ENCODE measurements at regions not wholly inside any gene's neighbourhood (a gene's known extent, or its start where the extent isn't known, plus 50 kb on each side); places are given as distances from the start of the nearest gene placed in this dataset.

GRCh38 chr5:98573834-98574320, 199.6 kb upstream of the RGMB start:
- TF ChIP-seq CTCF (conservative IDR thresholded peaks at IDR 0.05) (no peak), ZFX (IDR thresholded peaks at IDR 0.05) (no peak)

GRCh38 chr5:98576275-98576674, 197.2 kb upstream of the RGMB start:
- TF ChIP-seq CTCF (conservative IDR thresholded peaks at IDR 0.05) (no peak), ZFX (IDR thresholded peaks at IDR 0.05) (no peak)
- no peak overlapping the region for H3K27ac ChIP-seq

More at GRCh38 chr5:98573834-98574320, 199.6 kb upstream of the RGMB start:
- no peak overlapping the region for H3K27ac ChIP-seq

GRCh38 chr5:98578438-98578837, 195.0 kb upstream of the RGMB start:
- no peak for TF ChIP-seq CTCF (conservative IDR thresholded peaks at IDR 0.05)
- TF ChIP-seq ZFX (IDR thresholded peaks at IDR 0.05): no peak

GRCh38 chr5:98581112-98581997, 192.1 kb upstream of the RGMB start:
- TF ChIP-seq CTCF (conservative IDR thresholded peaks at IDR 0.05): no peak
- TF ChIP-seq ZFX (IDR thresholded peaks at IDR 0.05): no peak
- no peak overlapping the region for H3K27ac ChIP-seq

More at GRCh38 chr5:98578438-98578837, 195.0 kb upstream of the RGMB start:
- H3K27ac ChIP-seq: no peak overlapping the region

GRCh38 chr5:98583586-98583985, 189.9 kb upstream of the RGMB start:
- no peak overlapping the region for H3K27ac ChIP-seq
- TF ChIP-seq CTCF (conservative IDR thresholded peaks at IDR 0.05) (no peak), ZFX (IDR thresholded peaks at IDR 0.05) (no peak)

GRCh38 chr5:98585661-98586310, 187.7 kb upstream of the RGMB start:
- no peak overlapping the region for H3K27ac ChIP-seq
- TF ChIP-seq CTCF (conservative IDR thresholded peaks at IDR 0.05) (no peak), ZFX (IDR thresholded peaks at IDR 0.05) (no peak)

GRCh38 chr5:98586581-98586980, 186.9 kb upstream of the RGMB start:
- TF ChIP-seq ZFX (IDR thresholded peaks at IDR 0.05): no peak
- no peak for TF ChIP-seq CTCF (conservative IDR thresholded peaks at IDR 0.05)
- H3K27ac ChIP-seq: no peak overlapping the region

Measured in C4-2B (cell line).